ENCODE measurements at regions not wholly inside any gene's neighbourhood (a gene's known extent, or its start where the extent isn't known, plus 50 kb on each side); places are given as distances from the start of the nearest gene placed in this dataset.
A peak's percentile ranks its signal among the peaks of the same experiment; 100 is the strongest.

- H3K4me1 ChIP-seq (replicated peaks in 1 of 2; ENCODE audit: control insufficient read depth in 2 of 2, insufficient read depth in 2 of 2, low read length in 2 of 2), result no peaks in the 10 kb centered on the region
- no peaks in the 10 kb centered on the region for H3K9me1 ChIP-seq (ENCODE audit: control insufficient read depth, insufficient read depth, low read length)
- BruUV-seq (replicated peaks), result no TSS peak
- no peak for FAIRE-seq
- H3K27ac ChIP-seq (ENCODE audit: extremely low read depth, low read depth, low read length), result no peak overlapping the region
- CTCF ChIA-PET (ENCODE audit: low intra/inter-chr PET ratio), result no interaction called here
- no peak overlapping the region for H3K4me3 ChIP-seq
- H3K27me3 ChIP-seq (ENCODE audit: control insufficient read depth in 2 of 2, insufficient read depth in 2 of 2, low read length in 2 of 2), result no peaks in the 10 kb centered on the region
- no peak overlapping the region for H3K9ac ChIP-seq (ENCODE audit: insufficient read depth in 1 of 2, low read depth in 2 of 2, low read length in 2 of 2)
- peak; percentile 53; the same call in 1 of the 3 replicates for ATAC-seq
- H2AFZ ChIP-seq (ENCODE audit: low read depth, low read length), result no peak overlapping the region
- 2% methylated on average over 3 of the region's 3 CpGs for WGBS (ENCODE audit: insufficient coverage, low coverage, missing lambda C conversion rate)
- H3K4me2 ChIP-seq (ENCODE audit: insufficient read depth, low read length), result no peak overlapping the region
- no peaks in the 10 kb centered on the region for H3K79me2 ChIP-seq (ENCODE audit: control insufficient read depth, insufficient read depth, low read length)
- in situ Hi-C loops (cut with MboI), result no loop called here
- H3K9me3 ChIP-seq (replicated peaks; ENCODE audit: control insufficient read depth, insufficient read depth, low read depth, low read length), result no peaks in the 10 kb centered on the region
- intact Hi-C loops (cut with micrococcal nuclease), result no loop called here
- no peaks in the 10 kb centered on the region for H3K36me3 ChIP-seq (ENCODE audit: control insufficient read depth, insufficient read depth, low read length)
- POLR2A ChIA-PET, result no interaction called here
- H4K20me1 ChIP-seq (replicated peaks; ENCODE audit: control insufficient read depth, insufficient read depth, low read length), result no peaks in the 10 kb centered on the region
- TF ChIP-seq, protein P1, sequence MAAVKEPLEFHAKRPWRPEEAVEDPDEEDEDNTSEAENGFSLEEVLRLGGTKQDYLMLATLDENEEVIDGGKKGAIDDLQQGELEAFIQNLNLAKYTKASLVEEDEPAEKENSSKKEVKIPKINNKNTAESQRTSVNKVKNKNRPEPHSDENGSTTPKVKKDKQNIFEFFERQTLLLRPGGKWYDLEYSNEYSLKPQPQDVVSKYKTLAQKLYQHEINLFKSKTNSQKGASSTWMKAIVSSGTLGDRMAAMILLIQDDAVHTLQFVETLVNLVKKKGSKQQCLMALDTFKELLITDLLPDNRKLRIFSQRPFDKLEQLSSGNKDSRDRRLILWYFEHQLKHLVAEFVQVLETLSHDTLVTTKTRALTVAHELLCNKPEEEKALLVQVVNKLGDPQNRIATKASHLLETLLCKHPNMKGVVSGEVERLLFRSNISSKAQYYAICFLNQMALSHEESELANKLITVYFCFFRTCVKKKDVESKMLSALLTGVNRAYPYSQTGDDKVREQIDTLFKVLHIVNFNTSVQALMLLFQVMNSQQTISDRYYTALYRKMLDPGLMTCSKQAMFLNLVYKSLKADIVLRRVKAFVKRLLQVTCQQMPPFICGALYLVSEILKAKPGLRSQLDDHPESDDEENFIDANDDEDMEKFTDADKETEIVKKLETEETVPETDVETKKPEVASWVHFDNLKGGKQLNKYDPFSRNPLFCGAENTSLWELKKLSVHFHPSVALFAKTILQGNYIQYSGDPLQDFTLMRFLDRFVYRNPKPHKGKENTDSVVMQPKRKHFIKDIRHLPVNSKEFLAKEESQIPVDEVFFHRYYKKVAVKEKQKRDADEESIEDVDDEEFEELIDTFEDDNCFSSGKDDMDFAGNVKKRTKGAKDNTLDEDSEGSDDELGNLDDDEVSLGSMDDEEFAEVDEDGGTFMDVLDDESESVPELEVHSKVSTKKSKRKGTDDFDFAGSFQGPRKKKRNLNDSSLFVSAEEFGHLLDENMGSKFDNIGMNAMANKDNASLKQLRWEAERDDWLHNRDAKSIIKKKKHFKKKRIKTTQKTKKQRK (IDR thresholded peaks at IDR 0.05; ENCODE audit: borderline replicate concordance, low read depth, low read length), result no peak
- TF ChIP-seq SIX5 (IDR thresholded peaks at IDR 0.05; ENCODE audit: borderline replicate concordance in 1 of 2, insufficient read depth in 1 of 2, low read depth in 1 of 2, low read length in 2 of 2) (no peak), PHF20 (IDR thresholded peaks at IDR 0.05; ENCODE audit: partially characterized antibody) (no peak), CEBPB (tag; IDR thresholded peaks at IDR 0.05) (0 out of 2 replicates have a peak, but pooled peaks have one; percentile 7), PHF8 (IDR thresholded peaks at IDR 0.05; ENCODE audit: borderline replicate concordance, low read length) (no peak), SLC30A9 (CRISPR knock-in tag; IDR thresholded peaks at IDR 0.05) (no peak)
- TF ChIP-seq, protein P2, sequence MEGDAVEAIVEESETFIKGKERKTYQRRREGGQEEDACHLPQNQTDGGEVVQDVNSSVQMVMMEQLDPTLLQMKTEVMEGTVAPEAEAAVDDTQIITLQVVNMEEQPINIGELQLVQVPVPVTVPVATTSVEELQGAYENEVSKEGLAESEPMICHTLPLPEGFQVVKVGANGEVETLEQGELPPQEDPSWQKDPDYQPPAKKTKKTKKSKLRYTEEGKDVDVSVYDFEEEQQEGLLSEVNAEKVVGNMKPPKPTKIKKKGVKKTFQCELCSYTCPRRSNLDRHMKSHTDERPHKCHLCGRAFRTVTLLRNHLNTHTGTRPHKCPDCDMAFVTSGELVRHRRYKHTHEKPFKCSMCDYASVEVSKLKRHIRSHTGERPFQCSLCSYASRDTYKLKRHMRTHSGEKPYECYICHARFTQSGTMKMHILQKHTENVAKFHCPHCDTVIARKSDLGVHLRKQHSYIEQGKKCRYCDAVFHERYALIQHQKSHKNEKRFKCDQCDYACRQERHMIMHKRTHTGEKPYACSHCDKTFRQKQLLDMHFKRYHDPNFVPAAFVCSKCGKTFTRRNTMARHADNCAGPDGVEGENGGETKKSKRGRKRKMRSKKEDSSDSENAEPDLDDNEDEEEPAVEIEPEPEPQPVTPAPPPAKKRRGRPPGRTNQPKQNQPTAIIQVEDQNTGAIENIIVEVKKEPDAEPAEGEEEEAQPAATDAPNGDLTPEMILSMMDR (IDR thresholded peaks at IDR 0.05 in 2 of 3, conservative IDR thresholded peaks at IDR 0.05 in 1 of 3; ENCODE audit: insufficient read depth in 2 of 3, low read depth in 1 of 3, low read length in 3 of 3), result peak in 2 of 3 experiments; percentile 17 to 25; a peak in 2 of 6 replicates
- peak in 1 of 4 experiments; percentile 5 for DNase-seq (ENCODE audit: extremely low read depth in 1 of 4, low spot score in 3 of 4)
Measured at GRCh38 chr1:34547046-34547674, 207.7 kb upstream of the GJB5 start.

Measured in K562 (cell line).